Peyer's patch (tissue), 4 donors: ENCODE measurements at regions not wholly inside any gene's neighbourhood (a gene's known extent, or its start where the extent isn't known, plus 50 kb on each side); places are given as distances from the start of the nearest gene placed in this dataset.

Experiments used
- DNase-seq, 3 donors: peaks; one replicate each; pipeline ENCODE4 v3.0.0-alpha.2; 2017 to 2019
- H3K27ac ChIP-seq, 4 donors: fragments of 200-600 bp; sonication (generic); one replicate each; pipeline ENCODE4 v1.5.1; 2016 to 2019
- H3K27me3 ChIP-seq, 2 donors: fragments of 200-600 bp; sonication (generic); one replicate each; pipeline ENCODE4 v1.5.1; 2019
- H3K36me3 ChIP-seq, 3 donors: fragments of 200-600 bp; sonication (generic); one replicate each; pipeline ENCODE4 v1.5.1; 2016 to 2019
- H3K4me1 ChIP-seq, 4 donors: fragments of 200-600 bp; sonication (generic); one replicate each; pipeline ENCODE4 v1.5.1; 2016 to 2019
- H3K4me3 ChIP-seq, 4 donors: fragments of 200-600 bp; sonication (generic); 1 replicate in 3 of 4; 2 replicates in 1 of 4; pipeline ENCODE4 v1.5.1; 2016 to 2019; ENCODE audit warnings: mild to moderate bottlenecking in 1 of 4
- H3K9me3 ChIP-seq, 4 donors: fragments of 200-600 bp; sonication (generic); one replicate each; pipeline ENCODE4 v1.5.1; 2016 to 2019; ENCODE audit warnings: mild to moderate bottlenecking in 1 of 4
- POLR2A ChIP-seq, 2 donors: fragments of 450-650 bp; IDR thresholded peaks; one replicate each; pipeline ENCODE4 v1.5.1; 2017; ENCODE audit warnings: antibody characterized with exemption in 2 of 2, mild to moderate bottlenecking in 2 of 2, moderate library complexity in 2 of 2
- TF ChIP-seq, protein P1 (sequence below), 6 experiments: fragments of 450-650 bp in 4 of 6; fragments of 200-600 bp in 2 of 6; sonication (generic) in 1 of 6; IDR thresholded peaks; one replicate each; pipeline ENCODE4 v1.5.1; 2017 to 2019; ENCODE audit warnings: antibody characterized with exemption in 6 of 6, mild to moderate bottlenecking in 3 of 6, moderate library complexity in 1 of 6

DNA sequence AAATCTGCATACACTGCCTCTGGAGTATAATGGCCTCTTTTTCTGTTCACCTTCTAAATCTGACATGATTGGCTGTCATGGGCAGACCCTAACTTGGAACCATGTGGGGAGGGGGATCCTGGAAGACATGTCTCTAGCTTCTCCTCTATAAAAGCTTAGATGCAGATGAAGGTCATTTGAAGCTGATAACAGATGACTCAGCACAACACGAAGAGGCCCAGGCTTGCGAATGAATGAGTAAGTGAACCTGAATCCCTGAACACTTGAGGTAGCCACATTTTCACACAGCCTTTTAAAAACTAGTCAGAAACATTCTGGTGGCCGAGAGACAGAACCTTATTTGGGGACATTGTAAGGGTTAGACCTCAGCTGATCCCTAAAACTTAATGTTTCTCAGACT, 282.6 kb downstream of the ELAVL2 start:
- no peaks in the 10 kb centered on the region for H3K4me1 ChIP-seq
- no peak overlapping the region for H3K4me3 ChIP-seq
- no peak for DNase-seq
- no peaks in the 10 kb centered on the region for H3K27me3 ChIP-seq
- no peak overlapping the region for H3K27ac ChIP-seq
- H3K36me3 ChIP-seq: no peaks in the 10 kb centered on the region
- no peak for TF ChIP-seq POLR2A (IDR thresholded peaks at IDR 0.05)
- TF ChIP-seq, protein P1, sequence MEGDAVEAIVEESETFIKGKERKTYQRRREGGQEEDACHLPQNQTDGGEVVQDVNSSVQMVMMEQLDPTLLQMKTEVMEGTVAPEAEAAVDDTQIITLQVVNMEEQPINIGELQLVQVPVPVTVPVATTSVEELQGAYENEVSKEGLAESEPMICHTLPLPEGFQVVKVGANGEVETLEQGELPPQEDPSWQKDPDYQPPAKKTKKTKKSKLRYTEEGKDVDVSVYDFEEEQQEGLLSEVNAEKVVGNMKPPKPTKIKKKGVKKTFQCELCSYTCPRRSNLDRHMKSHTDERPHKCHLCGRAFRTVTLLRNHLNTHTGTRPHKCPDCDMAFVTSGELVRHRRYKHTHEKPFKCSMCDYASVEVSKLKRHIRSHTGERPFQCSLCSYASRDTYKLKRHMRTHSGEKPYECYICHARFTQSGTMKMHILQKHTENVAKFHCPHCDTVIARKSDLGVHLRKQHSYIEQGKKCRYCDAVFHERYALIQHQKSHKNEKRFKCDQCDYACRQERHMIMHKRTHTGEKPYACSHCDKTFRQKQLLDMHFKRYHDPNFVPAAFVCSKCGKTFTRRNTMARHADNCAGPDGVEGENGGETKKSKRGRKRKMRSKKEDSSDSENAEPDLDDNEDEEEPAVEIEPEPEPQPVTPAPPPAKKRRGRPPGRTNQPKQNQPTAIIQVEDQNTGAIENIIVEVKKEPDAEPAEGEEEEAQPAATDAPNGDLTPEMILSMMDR (IDR thresholded peaks at IDR 0.05): no peak
- H3K9me3 ChIP-seq: no peaks in the 10 kb centered on the region

DNA sequence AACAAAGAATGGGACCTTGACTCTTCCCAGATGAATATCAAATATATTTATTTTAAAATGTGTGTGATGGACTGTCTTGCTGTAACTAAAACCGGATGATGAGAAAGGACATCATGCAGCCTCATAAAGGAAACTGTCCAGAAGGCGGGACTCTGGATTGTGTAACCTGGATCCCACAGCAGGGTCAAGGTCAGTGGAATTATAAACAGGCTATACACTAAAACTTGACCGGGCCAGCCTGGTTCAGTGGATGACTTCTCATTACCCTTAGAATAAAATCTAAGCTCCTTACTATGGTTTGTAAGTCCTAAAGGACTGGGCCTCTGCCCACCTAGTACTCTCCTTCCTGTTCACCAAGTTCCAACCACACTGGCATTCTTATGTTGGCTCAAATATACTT, 280.3 kb downstream of the ELAVL2 start:
- no peak for TF ChIP-seq POLR2A (IDR thresholded peaks at IDR 0.05)
- TF ChIP-seq, protein P1 (IDR thresholded peaks at IDR 0.05): no peak
- no peak overlapping the region for H3K4me3 ChIP-seq

GRCh38 chr9:23551311-23551721, 274.7 kb downstream of the ELAVL2 start:
- no peaks in the 10 kb centered on the region for H3K36me3 ChIP-seq
- no peaks in the 10 kb centered on the region for H3K4me1 ChIP-seq
- H3K27me3 ChIP-seq: no peaks in the 10 kb centered on the region
- no peak for TF ChIP-seq POLR2A (IDR thresholded peaks at IDR 0.05)
- TF ChIP-seq, protein P1 (IDR thresholded peaks at IDR 0.05): no peak
- no peaks in the 10 kb centered on the region for H3K9me3 ChIP-seq
- H3K4me3 ChIP-seq: no peak overlapping the region
- H3K27ac ChIP-seq: no peak overlapping the region
- no peak for DNase-seq

More for the DNA sequence above, 280.3 kb downstream of the ELAVL2 start:
- Histone ChIP-seq H3K36me3 (no peaks in the 10 kb centered on the region), H3K27me3 (no peaks in the 10 kb centered on the region), H3K4me1 (no peaks in the 10 kb centered on the region), H3K27ac (no peak overlapping the region), H3K9me3 (no peaks in the 10 kb centered on the region)
- no peak for DNase-seq

GRCh38 chr9:23551929-23552707, 273.9 kb downstream of the ELAVL2 start:
- Histone ChIP-seq H3K4me3 (no peak overlapping the region), H3K9me3 (no peaks in the 10 kb centered on the region), H3K27me3 (no peaks in the 10 kb centered on the region), H3K36me3 (no peaks in the 10 kb centered on the region), H3K27ac (no peak overlapping the region), H3K4me1 (no peaks in the 10 kb centered on the region)
- TF ChIP-seq, protein P1 (IDR thresholded peaks at IDR 0.05): no peak
- TF ChIP-seq POLR2A (IDR thresholded peaks at IDR 0.05): no peak
- DNase-seq: no peak

GRCh38 chr9:23552876-23553601, 273.0 kb downstream of the ELAVL2 start:
- Histone ChIP-seq H3K9me3 (no peaks in the 10 kb centered on the region), H3K4me1 (no peaks in the 10 kb centered on the region), H3K4me3 (no peak overlapping the region), H3K36me3 (no peaks in the 10 kb centered on the region), H3K27me3 (no peaks in the 10 kb centered on the region), H3K27ac (no peak overlapping the region)
- TF ChIP-seq POLR2A (IDR thresholded peaks at IDR 0.05): no peak
- TF ChIP-seq, protein P1 (IDR thresholded peaks at IDR 0.05): no peak
- no peak for DNase-seq
